B cell (primary cell): ENCODE measurements at regions not wholly inside any gene's neighbourhood (a gene's known extent, or its start where the extent isn't known, plus 50 kb on each side); places are given as distances from the start of the nearest gene placed in this dataset.

Source experiments
- CTCF ChIP-seq: fragments of 200-600 bp; IDR thresholded peaks from one replicate; pipeline ENCODE4 v1.8.0; 2022; ENCODE audit warnings: antibody characterized with exemption, mild to moderate bottlenecking
- EZH2 ChIP-seq: IDR thresholded peaks from 2 replicates; pipeline ENCODE4 v1.6.1; 2012; ENCODE audit warnings: borderline replicate concordance, low read depth, mild to moderate bottlenecking, moderate library complexity, low read length; ENCODE audit not compliant: insufficient read depth, poor library complexity, severe bottlenecking

DNA sequence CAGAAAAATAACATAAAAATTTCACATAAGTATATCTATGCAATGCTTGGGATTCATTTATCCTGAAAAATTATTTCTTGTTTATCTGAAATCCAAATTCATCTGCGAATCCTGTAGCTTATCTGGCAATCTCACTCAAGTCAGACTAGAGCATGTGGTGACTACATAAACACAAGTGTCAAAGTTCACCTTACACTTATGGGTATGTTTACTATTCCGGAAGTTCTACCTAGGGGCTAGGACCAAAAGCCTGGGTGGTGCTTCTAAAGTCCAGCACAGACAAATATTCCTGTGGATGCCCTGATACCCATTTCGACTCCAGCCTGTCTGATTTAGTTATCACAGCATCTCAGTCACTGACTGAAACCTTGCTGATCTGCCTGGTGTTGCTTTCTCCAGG is 364.0 kb downstream of the METTL4 start:
- TF ChIP-seq CTCF (no peak), EZH2 (no peak)
